A549 (cell line): ENCODE measurements at regions not wholly inside any gene's neighbourhood (a gene's known extent, or its start where the extent isn't known, plus 50 kb on each side); places are given as distances from the start of the nearest gene placed in this dataset.

Experiments used
- ATAC-seq, 2 experiments: fragments of 200-7000 bp in 1 of 2; fragments of >200 bp in 1 of 2; cut with Nextera tagmentation in 1 of 2; cut with Tn5 transposase in 1 of 2; 3 replicates each; pipeline versions ENCODE4 v1.8.0 to v1.9.1; 2018 to 2020; ENCODE audit warnings: mild to moderate bottlenecking in 1 of 2, moderate library complexity in 1 of 2
- CTCF ChIA-PET: fragments of 300-600 bp; sonication (Branson Sonifier 250); formaldehyde crosslinking; extraction: SDS; loops from one replicate; lab custom pipeline; 2021; ENCODE audit warnings: antibody characterized with exemption, inconsistent platforms; lab: Yijun Ruan, JAX
- POLR2A ChIA-PET: fragments of 350-600 bp; formaldehyde crosslinking; extraction: SDS; loops from one replicate; lab custom pipeline; 2021; ENCODE audit warnings: antibody characterized with exemption, inconsistent platforms; lab: Yijun Ruan, JAX
- DNase-seq, 2 experiments: peaks; one replicate each; pipeline versions ENCODE4 v3.0.0 to v3.0.0-alpha.2; 2011 to 2016; ENCODE audit warnings: low read depth in 1 of 2, low spot score in 1 of 2
- FAIRE-seq: peaks from 2 replicates; lab custom pipeline; 2011; peaks lifted over from hg19 to GRCh38; lab: Jason Lieb, UNC
- H3K27ac ChIP-seq, 2 experiments: fragments of >200 bp; sonication (Bioruptor Twin); formaldehyde crosslinking; 3 replicates each; pipeline ENCODE4 v1.5.1; 2016 to 2017
- H3K4me1 ChIP-seq: fragments of >200 bp; sonication (Bioruptor Twin); formaldehyde crosslinking; 3 replicates; pipeline ENCODE4 v1.6.1; 2016
- H3K4me2 ChIP-seq: fragments of >200 bp; sonication (Bioruptor Twin); formaldehyde crosslinking; 3 replicates; pipeline ENCODE4 v1.6.1; 2016
- H3K4me3 ChIP-seq: fragments of >200 bp; sonication (Bioruptor Twin); formaldehyde crosslinking; 3 replicates; pipeline ENCODE4 v1.5.1; 2016
- H3K9me3 ChIP-seq: fragments of >200 bp; sonication (Bioruptor Twin); formaldehyde crosslinking; 3 replicates; pipeline ENCODE4 v1.6.1; 2016
- BHLHE40 ChIP-seq: IDR thresholded peaks from 2 replicates; pipeline ENCODE4 v1.6.1; 2012; ENCODE audit warnings: low read depth, low read length, inconsistent platforms
- CBX2 ChIP-seq: fragments of 200-600 bp; sonication (generic); IDR thresholded peaks from 2 replicates; pipeline ENCODE4 v1.6.1; 2016; ENCODE audit warnings: low read depth, mild to moderate bottlenecking, borderline replicate concordance
- CHD4 ChIP-seq: fragments of 200-600 bp; sonication (generic); IDR thresholded peaks from 2 replicates; pipeline ENCODE4 v1.6.1; 2016; ENCODE audit warnings: antibody characterized with exemption, mild to moderate bottlenecking, borderline replicate concordance
- EHMT2 ChIP-seq: fragments of 200-600 bp; sonication (generic); IDR thresholded peaks from 2 replicates; pipeline ENCODE4 v1.6.1; 2016; ENCODE audit warnings: antibody characterized with exemption, low read depth, mild to moderate bottlenecking, moderate library complexity
- FOSB ChIP-seq: fragments of 250-450 bp; sonication (Bioruptor Pico); IDR thresholded peaks from 2 replicates; pipeline ENCODE4 v1.5.0; 2020; ENCODE audit warnings: mild to moderate bottlenecking, moderate library complexity
- FOXS1 ChIP-seq: fragments of 250-450 bp; sonication (Bioruptor Pico); IDR thresholded peaks from 2 replicates; pipeline ENCODE4 v1.5.0; 2020; ENCODE audit warnings: mild to moderate bottlenecking, moderate library complexity
- HOXA7 ChIP-seq: fragments of 250-450 bp; sonication (Bioruptor Pico); IDR thresholded peaks from 2 replicates; pipeline ENCODE4 v1.5.0; 2020; ENCODE audit warnings: mild to moderate bottlenecking, moderate library complexity
- HOXB13 ChIP-seq: fragments of 250-450 bp; sonication (Bioruptor Pico); IDR thresholded peaks from 2 replicates; pipeline ENCODE4 v1.5.0; 2020; ENCODE audit warnings: low read depth, mild to moderate bottlenecking, moderate library complexity
- HOXB5 ChIP-seq: fragments of 250-450 bp; sonication (Bioruptor Pico); IDR thresholded peaks from 2 replicates; pipeline ENCODE4 v1.5.0; 2020; ENCODE audit warnings: mild to moderate bottlenecking, moderate library complexity
- JUN ChIP-seq, 2 experiments: fragments of >200 bp; sonication (Bioruptor Twin); formaldehyde crosslinking; IDR thresholded peaks; 2 replicates in 1 of 2; 3 replicates in 1 of 2; pipeline ENCODE4 v1.6.1; 2016 to 2017
- MYC ChIP-seq: IDR thresholded peaks from 2 replicates; pipeline ENCODE4 v1.6.1; 2012; ENCODE audit warnings: mild to moderate bottlenecking, inconsistent platforms, low read length, improper control_type of control experiment, borderline replicate concordance
- NFE2L2 ChIP-seq: fragments of 150-350 bp; conservative IDR thresholded peaks from 2 replicates; pipeline ENCODE4 v1.6.1; 2014; ENCODE audit warnings: low read length
- NPAS2 ChIP-seq: fragments of 250-450 bp; sonication (Bioruptor Pico); IDR thresholded peaks from 2 replicates; pipeline ENCODE4 v1.8.0; 2022; ENCODE audit warnings: mild to moderate bottlenecking, moderate library complexity, borderline replicate concordance
- POLR2AphosphoS2 ChIP-seq: conservative IDR thresholded peaks from 2 replicates; pipeline ENCODE4 v1.6.1; 2012; ENCODE audit warnings: low read length, improper control_type of control experiment, inconsistent platforms
- RAD21 ChIP-seq, 2 experiments: fragments of >200 bp in 1 of 2; sonication (Bioruptor Twin) in 1 of 2; formaldehyde crosslinking in 1 of 2; IDR thresholded peaks in 1 of 2; conservative IDR thresholded peaks in 1 of 2; 2 replicates in 1 of 2; 3 replicates in 1 of 2; pipeline ENCODE4 v1.6.1; 2012 to 2018; ENCODE audit warnings: inconsistent platforms in 1 of 2
- RCOR1 ChIP-seq: fragments of 150-350 bp; IDR thresholded peaks from 2 replicates; pipeline ENCODE4 v1.6.1; 2014; ENCODE audit warnings: antibody characterized with exemption, low read length, low read depth
- RFX5 ChIP-seq: fragments of 450-650 bp; IDR thresholded peaks from 2 replicates; pipeline ENCODE4 v1.7.1; 2014; ENCODE audit warnings: antibody characterized with exemption, mild to moderate bottlenecking, moderate library complexity
- TFCP2L1 ChIP-seq: fragments of 250-450 bp; sonication (Bioruptor Pico); IDR thresholded peaks from 2 replicates; pipeline ENCODE4 v1.5.0; 2021; ENCODE audit warnings: mild to moderate bottlenecking
- ZSCAN20 ChIP-seq: fragments of 250-450 bp; sonication (Bioruptor Pico); IDR thresholded peaks from 2 replicates; pipeline ENCODE4 v1.8.0; 2022; ENCODE audit warnings: mild to moderate bottlenecking, moderate library complexity
- WGBS: methylation state at CpG from one replicate; pipeline ENCODE4 v1.1.6; 2017; ENCODE audit errors: missing lambda C conversion rate; 5-methylcytosine and 5-hydroxymethylcytosine counted together
- TF ChIP-seq, protein P1 (sequence below): IDR thresholded peaks from 2 replicates; pipeline ENCODE4 v1.6.1; 2012; ENCODE audit warnings: low read depth, borderline replicate concordance
- TF ChIP-seq, protein P2 (sequence below): fragments of 250-450 bp; sonication (Bioruptor Pico); IDR thresholded peaks from 2 replicates; pipeline ENCODE4 v1.5.0; 2020; ENCODE audit warnings: low read depth, mild to moderate bottlenecking, moderate library complexity

DNA sequence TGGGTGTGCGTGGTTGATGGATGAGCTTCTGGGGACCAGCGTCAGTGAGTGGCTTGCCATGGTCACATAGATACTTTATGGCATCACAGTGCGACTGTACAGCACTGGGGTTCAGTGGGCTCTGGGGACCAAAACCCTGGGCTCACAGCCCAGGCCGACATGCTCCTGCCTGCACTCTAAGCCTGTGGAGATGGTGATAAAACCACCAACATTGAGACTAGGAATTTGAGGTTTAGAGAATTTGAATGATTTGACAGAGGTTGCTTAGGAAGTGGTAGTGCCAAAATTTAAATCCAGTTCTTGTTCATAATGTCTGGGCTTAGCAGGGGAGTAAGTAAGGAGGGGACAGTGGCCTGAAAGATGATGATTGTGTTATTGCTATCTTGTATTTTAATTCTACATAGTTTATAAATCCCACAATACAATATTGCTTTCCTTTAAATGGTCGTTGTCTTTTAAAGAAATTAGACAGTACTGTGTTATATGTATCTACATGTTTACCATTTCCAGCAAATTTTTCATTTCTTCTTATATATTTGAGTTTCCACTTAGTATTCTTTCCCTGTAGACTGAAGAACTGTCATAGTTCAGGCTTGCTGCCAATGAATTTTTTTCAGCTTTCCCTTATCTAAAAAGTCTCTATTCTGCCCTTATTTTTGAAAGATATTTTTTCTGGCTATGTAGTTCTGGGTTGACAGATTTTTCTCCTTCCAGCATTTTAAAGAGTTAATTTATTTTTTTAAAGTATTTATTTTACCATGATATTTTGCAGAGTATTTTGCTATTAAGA, 235.4 kb upstream of the RGMA start:
- no peak overlapping the region for H3K27ac ChIP-seq
- DNase-seq (no peak), FAIRE-seq (peak; percentile 13), ATAC-seq (no peak)
- H3K9me3 ChIP-seq: no peaks in the 10 kb centered on the region
- H3K4me2 ChIP-seq: no peak overlapping the region
- WGBS: 20% methylated on average over 5 of the region's 5 CpGs
- POLR2A ChIA-PET: no interaction called here
- CTCF ChIA-PET: no interaction called here
- H3K4me3 ChIP-seq: no peak overlapping the region
- TF ChIP-seq RCOR1: no peak
- TF ChIP-seq NFE2L2: no peak
- no peak for TF ChIP-seq POLR2AphosphoS2
- TF ChIP-seq EHMT2: no peak
- TF ChIP-seq BHLHE40: no peak
- TF ChIP-seq FOXS1: no peak
- TF ChIP-seq JUN (IDR thresholded peaks at IDR 0.05): no peak
- TF ChIP-seq NPAS2: no peak
- no peak for TF ChIP-seq RAD21 (conservative IDR thresholded peaks at IDR 0.05 in 1 of 2, IDR thresholded peaks at IDR 0.05 in 1 of 2)
- no peak for TF ChIP-seq HOXA7 (CRISPR knock-in tag)
- TF ChIP-seq ZSCAN20 (CRISPR knock-in tag): no peak
- no peak for TF ChIP-seq HOXB13
- no peak for TF ChIP-seq TFCP2L1 (CRISPR knock-in tag)
- TF ChIP-seq, all 56 proteins: peak for 0
- H3K4me1 ChIP-seq: no peaks in the 10 kb centered on the region

DNA sequence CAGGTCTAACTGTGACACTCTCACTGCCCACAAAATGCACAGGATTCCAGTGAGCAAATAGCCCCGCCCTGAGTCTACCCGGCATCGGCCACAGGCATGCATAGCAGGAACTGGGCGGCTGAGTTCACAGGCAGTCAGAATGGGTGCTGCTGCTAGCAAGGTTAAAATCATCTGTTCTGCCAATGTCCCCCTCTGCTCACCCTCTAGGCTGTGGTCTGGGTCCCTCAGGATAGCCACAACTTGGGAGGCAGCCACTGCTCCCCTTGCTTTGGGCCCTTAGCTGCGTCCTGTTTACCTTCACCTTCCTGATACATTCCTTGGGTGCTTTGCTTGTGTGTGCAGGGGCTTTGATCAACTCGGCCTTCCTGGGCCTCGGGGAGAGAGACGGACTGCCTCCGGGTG, 232.9 kb upstream of the RGMA start:
- CTCF ChIA-PET: interaction anchor here (0.9 kb wide), 1 partner anchor 235 kb away, joined by 3 read pairs; no protein-coding TSS in a partner anchor
- WGBS: 20% methylated on average over 9 of the region's 9 CpGs
- Histone ChIP-seq H3K4me3 (no peak overlapping the region), H3K27ac (no peak overlapping the region), H3K4me1 (no peaks in the 10 kb centered on the region), H3K9me3 (no peaks in the 10 kb centered on the region), H3K4me2 (no peak overlapping the region)
- FAIRE-seq (no peak), DNase-seq (no peak), ATAC-seq (peak in 1 of 2 experiments; percentile 55; a peak in 4 of 6 replicates)
- no peak for TF ChIP-seq EHMT2
- no peak for TF ChIP-seq CHD4
- no peak for TF ChIP-seq RFX5
- TF ChIP-seq, protein P1, sequence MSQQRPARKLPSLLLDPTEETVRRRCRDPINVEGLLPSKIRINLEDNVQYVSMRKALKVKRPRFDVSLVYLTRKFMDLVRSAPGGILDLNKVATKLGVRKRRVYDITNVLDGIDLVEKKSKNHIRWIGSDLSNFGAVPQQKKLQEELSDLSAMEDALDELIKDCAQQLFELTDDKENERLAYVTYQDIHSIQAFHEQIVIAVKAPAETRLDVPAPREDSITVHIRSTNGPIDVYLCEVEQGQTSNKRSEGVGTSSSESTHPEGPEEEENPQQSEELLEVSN: no peak
- TF ChIP-seq CBX2: no peak
- TF ChIP-seq HOXB5 (CRISPR knock-in tag): no peak
- TF ChIP-seq MYC: no peak
- no peak for TF ChIP-seq FOSB (CRISPR knock-in tag)
- POLR2A ChIA-PET: no interaction called here

DNA sequence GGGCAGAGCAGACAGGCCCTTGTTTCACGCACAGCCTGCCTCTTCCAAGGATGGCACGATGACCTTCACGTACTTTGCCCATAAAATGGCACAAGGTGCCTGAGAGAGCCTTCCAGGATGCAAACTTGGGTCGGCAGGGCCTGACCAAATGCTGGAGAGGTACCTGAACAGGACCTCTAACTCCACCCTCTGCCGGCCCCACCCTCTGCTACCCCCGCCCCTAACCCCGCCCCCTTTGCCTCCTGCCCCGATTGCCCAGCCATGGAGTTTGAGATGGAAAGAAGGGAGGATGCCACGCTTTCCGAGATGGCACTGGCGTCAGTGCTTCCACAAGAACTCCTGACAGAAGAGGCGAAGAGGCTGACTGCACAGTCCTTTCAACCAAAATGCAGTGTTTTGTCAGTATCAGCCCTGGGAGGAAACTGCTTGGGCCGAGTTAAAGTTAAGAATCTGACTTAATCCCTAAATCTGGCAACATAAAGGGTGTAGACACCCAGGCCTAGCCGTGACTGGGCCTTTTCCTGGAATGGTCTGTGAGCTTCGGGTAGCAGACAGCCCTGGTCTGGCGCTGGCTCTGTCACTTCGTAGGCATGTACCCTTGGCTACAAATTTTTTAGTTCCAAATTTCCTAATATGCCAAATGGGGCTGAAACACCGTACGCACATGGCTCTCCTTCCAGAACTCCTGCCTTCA, 230.3 kb upstream of the RGMA start:
- H3K4me1 ChIP-seq: no peaks in the 10 kb centered on the region
- ChIA-PET POLR2A (no interaction called here), CTCF (interaction anchor here (1.2 kb wide), 1 partner anchor 36 kb away, joined by 3 read pairs; no protein-coding TSS in a partner anchor)
- H3K4me3 ChIP-seq: no peak overlapping the region
- H3K9me3 ChIP-seq: no peaks in the 10 kb centered on the region
- H3K27ac ChIP-seq: no peak overlapping the region
- no peak for FAIRE-seq
- H3K4me2 ChIP-seq: no peak overlapping the region
- TF ChIP-seq, protein P2, sequence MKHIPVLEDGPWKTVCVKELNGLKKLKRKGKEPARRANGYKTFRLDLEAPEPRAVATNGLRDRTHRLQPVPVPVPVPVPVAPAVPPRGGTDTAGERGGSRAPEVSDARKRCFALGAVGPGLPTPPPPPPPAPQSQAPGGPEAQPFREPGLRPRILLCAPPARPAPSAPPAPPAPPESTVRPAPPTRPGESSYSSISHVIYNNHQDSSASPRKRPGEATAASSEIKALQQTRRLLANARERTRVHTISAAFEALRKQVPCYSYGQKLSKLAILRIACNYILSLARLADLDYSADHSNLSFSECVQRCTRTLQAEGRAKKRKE (CRISPR knock-in tag): no peak
- no peak for ATAC-seq
- WGBS: 46% methylated on average over 18 of the region's 19 CpGs
- DNase-seq: no peak
